Vagina (tissue), 2 donors: ENCODE measurements at regions not wholly inside any gene's neighbourhood (a gene's known extent, or its start where the extent isn't known, plus 50 kb on each side); places are given as distances from the start of the nearest gene placed in this dataset.

ENCODE experiments used
- CTCF ChIP-seq, 3 experiments: fragments of 450-650 bp in 2 of 3; fragments of 200-600 bp in 1 of 3; sonication (generic) in 1 of 3; IDR thresholded peaks; one replicate each; pipeline ENCODE4 v1.5.1; 2017 to 2019; ENCODE audit warnings: antibody characterized with exemption in 3 of 3, mild to moderate bottlenecking in 2 of 3, moderate library complexity in 2 of 3
- POLR2AphosphoS5 ChIP-seq, 2 donors: sonication (generic); formaldehyde crosslinking; IDR thresholded peaks; one replicate each; pipeline ENCODE4 v1.9.0; 2017; ENCODE audit warnings: antibody characterized with exemption in 2 of 2, mild to moderate bottlenecking in 2 of 2, low read depth in 1 of 2; ENCODE audit not compliant: insufficient read depth in 1 of 2

- TF ChIP-seq CTCF (IDR thresholded peaks at IDR 0.05) (no peak), POLR2AphosphoS5 (IDR thresholded peaks at IDR 0.05; ENCODE audit: insufficient read depth in 1 of 2, low read depth in 1 of 2) (no peak)
These were observed 326.3 kb downstream of the CHL1 start for GRCh38 chr3:522888-523287.
